Upper lobe of right lung (tissue), 1 donor: ENCODE measurements at regions not wholly inside any gene's neighbourhood (a gene's known extent, or its start where the extent isn't known, plus 50 kb on each side); places are given as distances from the start of the nearest gene placed in this dataset.

Experiments used
- ATAC-seq: fragments of 200-7000 bp; cut with Tn5 transposase; one replicate; pipeline ENCODE4 v1.9.1; 2020; ENCODE audit warnings: mild to moderate bottlenecking, moderate library complexity
- DNase-seq: peaks from one replicate; pipeline ENCODE4 v3.0.0-alpha.2; 2020
- H3K27ac ChIP-seq: fragments of 200-600 bp; one replicate; pipeline ENCODE4 v1.8.0; 2022
- H3K27me3 ChIP-seq: fragments of 200-600 bp; one replicate; pipeline ENCODE4 v1.8.0; 2022; ENCODE audit warnings: mild to moderate bottlenecking
- H3K36me3 ChIP-seq: fragments of 200-600 bp; one replicate; pipeline ENCODE4 v1.8.0; 2022
- H3K4me1 ChIP-seq: fragments of 200-600 bp; one replicate; pipeline ENCODE4 v1.8.0; 2022
- H3K4me3 ChIP-seq: fragments of 200-600 bp; one replicate; pipeline ENCODE4 v1.8.0; 2022; ENCODE audit warnings: mild to moderate bottlenecking
- H3K9me3 ChIP-seq: fragments of 200-600 bp; one replicate; pipeline ENCODE4 v1.8.0; 2022
- CTCF ChIP-seq: fragments of 200-600 bp; IDR thresholded peaks from one replicate; pipeline ENCODE4 v1.8.0; 2022; ENCODE audit warnings: antibody characterized with exemption
- intact Hi-C: fragments of 100-400 bp; cut with DNase I; formaldehyde crosslinking; loops from one replicate; pipeline ENCODE4 v1.11.0; 2022
- donor health status: DM: no; HTN: yes; CAD: no; lungs with severe emphysema.

- H3K4me1 ChIP-seq: no peaks in the 10 kb centered on the region
- TF ChIP-seq CTCF: no peak
- no peaks in the 10 kb centered on the region for H3K27me3 ChIP-seq
- ATAC-seq (no peak), DNase-seq (no peak)
- no peaks in the 10 kb centered on the region for H3K36me3 ChIP-seq
- no peak overlapping the region for H3K4me3 ChIP-seq
- no peak overlapping the region for H3K27ac ChIP-seq
- intact Hi-C loops: no loop called here
- H3K9me3 ChIP-seq: no peaks in the 10 kb centered on the region
These were observed 158.8 kb upstream of the CYRIA start for GRCh38 chr2:16824472-16824871.

GRCh38 chr2:16821692-16822091, 156.1 kb upstream of the CYRIA start:
- intact Hi-C loops: no loop called here
- Histone ChIP-seq H3K9me3 (no peaks in the 10 kb centered on the region), H3K27ac (no peak overlapping the region), H3K36me3 (no peaks in the 10 kb centered on the region), H3K4me1 (no peaks in the 10 kb centered on the region), H3K27me3 (no peaks in the 10 kb centered on the region), H3K4me3 (no peak overlapping the region)
- no peak for TF ChIP-seq CTCF
- no peak for ATAC-seq
- DNase-seq: no peak

GRCh38 chr2:16818203-16818556, 152.5 kb upstream of the CYRIA start:
- DNase-seq: no peak
- Histone ChIP-seq H3K4me1 (no peaks in the 10 kb centered on the region), H3K9me3 (no peaks in the 10 kb centered on the region), H3K27ac (no peak overlapping the region), H3K4me3 (no peak overlapping the region), H3K27me3 (no peaks in the 10 kb centered on the region), H3K36me3 (no peaks in the 10 kb centered on the region)
- TF ChIP-seq CTCF: no peak
- intact Hi-C loops: no loop called here
- ATAC-seq: no peak

- DNase-seq (no peak), ATAC-seq (no peak)
- intact Hi-C loops: no loop called here
- Histone ChIP-seq H3K4me1 (no peaks in the 10 kb centered on the region), H3K27ac (no peak overlapping the region), H3K4me3 (no peak overlapping the region), H3K9me3 (no peaks in the 10 kb centered on the region), H3K27me3 (no peaks in the 10 kb centered on the region), H3K36me3 (no peaks in the 10 kb centered on the region)
- no peak for TF ChIP-seq CTCF
These were observed 151.9 kb upstream of the CYRIA start for GRCh38 chr2:16817305-16818202.

- Histone ChIP-seq H3K4me1 (no peaks in the 10 kb centered on the region), H3K27me3 (no peaks in the 10 kb centered on the region), H3K4me3 (no peak overlapping the region), H3K9me3 (no peaks in the 10 kb centered on the region), H3K36me3 (no peaks in the 10 kb centered on the region), H3K27ac (no peak overlapping the region)
- DNase-seq: no peak
- no peak for ATAC-seq
- intact Hi-C loops: no loop called here
- no peak for TF ChIP-seq CTCF
These were observed 150.9 kb upstream of the CYRIA start for GRCh38 chr2:16816522-16816921.
